K562 (cell line): ENCODE measurements at regions not wholly inside any gene's neighbourhood (a gene's known extent, or its start where the extent isn't known, plus 50 kb on each side); places are given as distances from the start of the nearest gene placed in this dataset.
A peak's percentile ranks its signal among the peaks of the same experiment; 100 is the strongest.

Experiments
- BACH1 ChIP-seq: fragments of 200-800 bp; sonication (Bioruptor generic); IDR thresholded peaks from 2 replicates; pipeline ENCODE4 v1.6.1; 2016; ENCODE audit warnings: missing genetic modification characterization, missing compliant biosample characterization
- HLTF ChIP-seq: fragments of 450-650 bp; IDR thresholded peaks from 2 replicates; pipeline ENCODE4 v1.6.1; 2016
- KLF13 ChIP-seq: fragments of 450-650 bp; IDR thresholded peaks from 2 replicates; pipeline ENCODE4 v1.6.1; 2016; ENCODE audit warnings: missing genetic modification characterization, low read depth, mild to moderate bottlenecking, missing compliant biosample characterization, moderate library complexity, borderline replicate concordance
- SMARCC2 ChIP-seq: fragments of 450-650 bp; IDR thresholded peaks from 2 replicates; pipeline ENCODE4 v1.6.1; 2017; ENCODE audit warnings: antibody characterized with exemption, moderate library complexity, mild to moderate bottlenecking, low read depth
- ZNF431 ChIP-seq: sonication (generic); formaldehyde crosslinking; IDR thresholded peaks from 2 replicates; pipeline ENCODE4 v1.8.0; 2022; ENCODE audit warnings: mild to moderate bottlenecking, missing genetic modification reagents
- ZNF717 ChIP-seq: fragments of 250-450 bp; sonication (Bioruptor Pico); IDR thresholded peaks from 2 replicates; pipeline ENCODE4 v1.5.0; 2021
- TF ChIP-seq, protein P1 (sequence below), 2 experiments: fragments of 450-650 bp; IDR thresholded peaks; 2 replicates each; pipeline ENCODE4 v1.6.1; 2016; ENCODE audit warnings: mild to moderate bottlenecking in 2 of 2, borderline replicate concordance in 1 of 2, low read depth in 1 of 2, moderate library complexity in 1 of 2
- TF ChIP-seq, protein P2 (sequence below), 2 experiments: fragments of 450-650 bp; formaldehyde crosslinking in 1 of 2; IDR thresholded peaks; 2 replicates each; pipeline versions ENCODE4 v1.4.0 to v1.6.1; 2014 to 2020; ENCODE audit warnings: mild to moderate bottlenecking in 2 of 2, borderline replicate concordance in 1 of 2, low read depth in 1 of 2
- TF ChIP-seq, protein P3 (sequence below): fragments of 450-650 bp; IDR thresholded peaks from 2 replicates; pipeline ENCODE4 v1.6.1; 2017; ENCODE audit warnings: mild to moderate bottlenecking, moderate library complexity

DNA sequence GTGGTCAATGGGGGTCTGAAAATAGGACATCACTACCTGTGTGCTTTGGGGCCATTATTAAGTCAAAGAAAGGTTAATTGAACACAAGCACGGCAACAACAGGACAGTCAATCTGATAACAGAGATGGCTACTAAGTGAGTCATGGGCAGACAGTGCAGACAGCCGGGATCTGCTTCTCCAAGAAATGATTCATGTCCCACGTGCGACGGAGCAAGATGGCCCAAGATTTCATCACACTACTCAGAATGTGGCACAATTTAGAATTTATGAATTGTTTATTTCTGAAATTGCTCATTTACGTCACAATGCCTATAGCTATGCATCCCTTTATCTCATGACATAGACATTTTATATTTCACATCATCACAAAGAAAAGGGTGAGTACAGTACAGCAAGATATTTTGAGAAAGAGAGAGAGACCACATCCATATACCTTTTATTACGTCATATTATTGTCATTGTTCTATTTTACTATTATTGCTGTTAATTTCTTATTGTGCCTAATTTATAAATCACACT, 770.6 kb upstream of the NR2F2 start (continued):
- TF ChIP-seq, protein P1, sequence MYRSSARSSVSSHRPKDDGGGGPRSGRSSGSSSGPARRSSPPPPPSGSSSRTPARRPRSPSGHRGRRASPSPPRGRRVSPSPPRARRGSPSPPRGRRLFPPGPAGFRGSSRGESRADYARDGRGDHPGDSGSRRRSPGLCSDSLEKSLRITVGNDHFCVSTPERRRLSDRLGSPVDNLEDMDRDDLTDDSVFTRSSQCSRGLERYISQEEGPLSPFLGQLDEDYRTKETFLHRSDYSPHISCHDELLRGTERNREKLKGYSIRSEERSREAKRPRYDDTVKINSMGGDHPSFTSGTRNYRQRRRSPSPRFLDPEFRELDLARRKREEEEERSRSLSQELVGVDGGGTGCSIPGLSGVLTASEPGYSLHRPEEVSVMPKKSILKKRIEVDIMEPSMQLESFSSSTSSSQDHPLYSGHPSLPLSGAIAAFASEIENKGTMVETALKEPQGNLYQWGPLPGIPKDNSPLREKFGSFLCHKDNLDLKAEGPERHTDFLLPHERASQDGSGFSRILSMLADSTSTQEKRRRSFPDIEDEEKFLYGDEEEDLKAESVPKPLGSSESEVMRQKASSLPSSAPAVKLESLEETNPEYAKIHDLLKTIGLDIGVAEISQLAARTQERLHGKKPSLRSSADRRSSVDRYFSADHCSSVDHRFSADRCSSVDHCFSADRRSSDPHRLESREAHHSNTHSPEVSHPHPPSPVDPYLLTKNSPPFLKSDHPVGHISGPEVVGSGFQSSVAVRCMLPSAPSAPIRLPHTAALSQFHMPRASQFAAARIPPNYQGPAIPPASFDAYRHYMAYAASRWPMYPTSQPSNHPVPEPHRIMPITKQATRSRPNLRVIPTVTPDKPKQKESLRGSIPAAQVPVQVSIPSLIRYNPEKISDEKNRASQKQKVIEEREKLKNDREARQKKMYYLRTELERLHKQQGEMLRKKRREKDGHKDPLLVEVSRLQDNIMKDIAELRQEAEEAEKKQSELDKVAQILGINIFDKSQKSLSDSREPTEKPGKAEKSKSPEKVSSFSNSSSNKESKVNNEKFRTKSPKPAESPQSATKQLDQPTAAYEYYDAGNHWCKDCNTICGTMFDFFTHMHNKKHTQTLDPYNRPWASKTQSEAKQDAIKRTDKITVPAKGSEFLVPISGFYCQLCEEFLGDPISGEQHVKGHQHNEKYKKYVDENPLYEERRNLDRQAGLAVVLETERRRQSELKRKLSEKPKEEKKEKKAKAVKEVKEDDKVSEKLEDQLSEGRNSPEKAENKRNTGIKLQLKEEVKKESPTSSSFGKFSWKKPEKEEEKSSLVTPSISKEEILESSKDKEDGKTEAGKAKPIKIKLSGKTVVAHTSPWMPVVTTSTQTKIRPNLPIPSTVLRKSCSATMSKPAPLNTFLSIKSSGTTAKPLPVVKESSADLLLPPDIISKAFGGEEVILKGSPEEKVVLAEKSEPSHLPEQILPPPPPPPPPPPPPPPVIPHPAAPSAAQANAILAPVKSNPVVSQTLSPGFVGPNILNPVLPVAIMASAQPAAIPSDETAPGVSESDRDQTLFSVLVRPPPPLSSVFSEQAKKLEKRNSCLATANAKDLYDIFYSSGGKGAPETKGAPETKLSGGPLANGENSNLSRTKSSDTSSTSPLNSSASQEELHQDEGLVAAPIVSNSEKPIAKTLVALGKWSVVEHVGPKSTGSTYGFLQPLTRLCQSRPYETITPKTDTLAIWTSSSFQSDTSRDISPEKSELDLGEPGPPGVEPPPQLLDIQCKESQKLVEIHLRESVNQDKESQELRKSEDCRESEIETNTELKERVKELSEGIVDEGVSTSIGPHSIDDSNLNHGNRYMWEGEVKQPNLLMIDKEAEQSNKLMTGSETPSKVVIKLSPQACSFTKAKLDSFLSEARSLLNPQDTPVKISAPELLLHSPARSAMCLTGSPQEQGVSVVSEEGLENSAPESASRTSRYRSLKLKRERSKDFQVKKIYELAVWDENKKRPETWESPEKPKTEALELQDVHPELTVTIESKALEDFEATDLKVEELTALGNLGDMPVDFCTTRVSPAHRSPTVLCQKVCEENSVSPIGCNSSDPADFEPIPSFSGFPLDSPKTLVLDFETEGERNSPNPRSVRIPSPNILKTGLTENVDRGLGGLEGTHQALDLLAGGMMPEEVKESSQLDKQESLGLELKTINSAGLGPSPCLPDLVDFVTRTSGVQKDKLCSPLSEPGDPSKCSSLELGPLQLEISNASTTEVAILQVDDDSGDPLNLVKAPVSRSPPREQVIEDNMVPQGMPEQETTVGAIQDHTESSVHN (IDR thresholded peaks at IDR 0.05; ENCODE audit: borderline replicate concordance in 1 of 2, low read depth in 1 of 2) = peak in 1 of 2 experiments; percentile 94; a peak in 2 of 4 replicates
- TF ChIP-seq ZNF717 (CRISPR knock-in tag) (no peak), HLTF (peak; percentile 57; the same call in 1 of the 2 replicates), SMARCC2 (peak; percentile 83), BACH1 (peak; percentile 55; the same call in 1 of the 2 replicates), KLF13 (tag) (no peak), ZNF431 (CRISPR knock-in tag) (peak; percentile 90)
- TF ChIP-seq, protein P2, sequence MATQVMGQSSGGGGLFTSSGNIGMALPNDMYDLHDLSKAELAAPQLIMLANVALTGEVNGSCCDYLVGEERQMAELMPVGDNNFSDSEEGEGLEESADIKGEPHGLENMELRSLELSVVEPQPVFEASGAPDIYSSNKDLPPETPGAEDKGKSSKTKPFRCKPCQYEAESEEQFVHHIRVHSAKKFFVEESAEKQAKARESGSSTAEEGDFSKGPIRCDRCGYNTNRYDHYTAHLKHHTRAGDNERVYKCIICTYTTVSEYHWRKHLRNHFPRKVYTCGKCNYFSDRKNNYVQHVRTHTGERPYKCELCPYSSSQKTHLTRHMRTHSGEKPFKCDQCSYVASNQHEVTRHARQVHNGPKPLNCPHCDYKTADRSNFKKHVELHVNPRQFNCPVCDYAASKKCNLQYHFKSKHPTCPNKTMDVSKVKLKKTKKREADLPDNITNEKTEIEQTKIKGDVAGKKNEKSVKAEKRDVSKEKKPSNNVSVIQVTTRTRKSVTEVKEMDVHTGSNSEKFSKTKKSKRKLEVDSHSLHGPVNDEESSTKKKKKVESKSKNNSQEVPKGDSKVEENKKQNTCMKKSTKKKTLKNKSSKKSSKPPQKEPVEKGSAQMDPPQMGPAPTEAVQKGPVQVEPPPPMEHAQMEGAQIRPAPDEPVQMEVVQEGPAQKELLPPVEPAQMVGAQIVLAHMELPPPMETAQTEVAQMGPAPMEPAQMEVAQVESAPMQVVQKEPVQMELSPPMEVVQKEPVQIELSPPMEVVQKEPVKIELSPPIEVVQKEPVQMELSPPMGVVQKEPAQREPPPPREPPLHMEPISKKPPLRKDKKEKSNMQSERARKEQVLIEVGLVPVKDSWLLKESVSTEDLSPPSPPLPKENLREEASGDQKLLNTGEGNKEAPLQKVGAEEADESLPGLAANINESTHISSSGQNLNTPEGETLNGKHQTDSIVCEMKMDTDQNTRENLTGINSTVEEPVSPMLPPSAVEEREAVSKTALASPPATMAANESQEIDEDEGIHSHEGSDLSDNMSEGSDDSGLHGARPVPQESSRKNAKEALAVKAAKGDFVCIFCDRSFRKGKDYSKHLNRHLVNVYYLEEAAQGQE (IDR thresholded peaks at IDR 0.05; ENCODE audit: borderline replicate concordance) = peak; percentile 21; the same call in 1 of the 2 replicates
- TF ChIP-seq, protein P2 (CRISPR knock-in tag; IDR thresholded peaks at IDR 0.05; ENCODE audit: low read depth) = no peak
- TF ChIP-seq, protein P3, sequence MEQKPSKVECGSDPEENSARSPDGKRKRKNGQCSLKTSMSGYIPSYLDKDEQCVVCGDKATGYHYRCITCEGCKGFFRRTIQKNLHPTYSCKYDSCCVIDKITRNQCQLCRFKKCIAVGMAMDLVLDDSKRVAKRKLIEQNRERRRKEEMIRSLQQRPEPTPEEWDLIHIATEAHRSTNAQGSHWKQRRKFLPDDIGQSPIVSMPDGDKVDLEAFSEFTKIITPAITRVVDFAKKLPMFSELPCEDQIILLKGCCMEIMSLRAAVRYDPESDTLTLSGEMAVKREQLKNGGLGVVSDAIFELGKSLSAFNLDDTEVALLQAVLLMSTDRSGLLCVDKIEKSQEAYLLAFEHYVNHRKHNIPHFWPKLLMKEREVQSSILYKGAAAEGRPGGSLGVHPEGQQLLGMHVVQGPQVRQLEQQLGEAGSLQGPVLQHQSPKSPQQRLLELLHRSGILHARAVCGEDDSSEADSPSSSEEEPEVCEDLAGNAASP = no peak
